ENCODE measurements at regions not wholly inside any gene's neighbourhood (a gene's known extent, or its start where the extent isn't known, plus 50 kb on each side); places are given as distances from the start of the nearest gene placed in this dataset.
"Not testable (repeated sequence)": the region's sequence is repeated elsewhere in the genome, so short reads cannot be mapped to it uniquely, and the experiment has no call there.

DNA sequence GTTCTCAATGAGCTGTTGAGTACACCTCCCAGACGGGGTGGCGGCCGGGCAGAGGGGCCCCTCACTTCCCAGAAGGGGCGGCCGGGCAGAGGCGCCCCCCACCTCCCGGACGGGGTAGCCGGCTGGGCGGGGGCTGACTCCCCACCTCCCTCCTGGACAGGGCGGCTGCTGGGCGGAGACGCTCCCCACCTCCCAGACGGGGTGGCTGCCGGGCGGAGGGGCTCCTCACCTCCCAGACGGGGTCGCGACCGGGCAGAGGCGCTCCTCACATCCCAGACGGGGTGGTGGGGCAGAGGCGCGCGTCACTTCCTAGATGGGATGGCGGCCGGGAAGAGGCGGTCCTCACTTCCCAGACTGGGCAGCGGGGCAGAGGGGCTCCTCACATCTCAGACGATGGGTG is 86.5 kb upstream of the STOX2 start:
- TF ChIP-seq ELK1 (IDR thresholded peaks at IDR 0.05; ENCODE audit: borderline replicate concordance, low read depth, low read length); FOS (IDR thresholded peaks at IDR 0.05; ENCODE audit: low read depth, low read length); RCOR1 (IDR thresholded peaks at IDR 0.05; ENCODE audit: insufficient replicate concordance, low read length); POLR2A (IDR thresholded peaks at IDR 0.05; ENCODE audit: low read depth, low read length); USF2 (IDR thresholded peaks at IDR 0.05; ENCODE audit: low read depth, low read length): not testable (repeated sequence)
- TF ChIP-seq, protein P1, sequence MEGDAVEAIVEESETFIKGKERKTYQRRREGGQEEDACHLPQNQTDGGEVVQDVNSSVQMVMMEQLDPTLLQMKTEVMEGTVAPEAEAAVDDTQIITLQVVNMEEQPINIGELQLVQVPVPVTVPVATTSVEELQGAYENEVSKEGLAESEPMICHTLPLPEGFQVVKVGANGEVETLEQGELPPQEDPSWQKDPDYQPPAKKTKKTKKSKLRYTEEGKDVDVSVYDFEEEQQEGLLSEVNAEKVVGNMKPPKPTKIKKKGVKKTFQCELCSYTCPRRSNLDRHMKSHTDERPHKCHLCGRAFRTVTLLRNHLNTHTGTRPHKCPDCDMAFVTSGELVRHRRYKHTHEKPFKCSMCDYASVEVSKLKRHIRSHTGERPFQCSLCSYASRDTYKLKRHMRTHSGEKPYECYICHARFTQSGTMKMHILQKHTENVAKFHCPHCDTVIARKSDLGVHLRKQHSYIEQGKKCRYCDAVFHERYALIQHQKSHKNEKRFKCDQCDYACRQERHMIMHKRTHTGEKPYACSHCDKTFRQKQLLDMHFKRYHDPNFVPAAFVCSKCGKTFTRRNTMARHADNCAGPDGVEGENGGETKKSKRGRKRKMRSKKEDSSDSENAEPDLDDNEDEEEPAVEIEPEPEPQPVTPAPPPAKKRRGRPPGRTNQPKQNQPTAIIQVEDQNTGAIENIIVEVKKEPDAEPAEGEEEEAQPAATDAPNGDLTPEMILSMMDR (conservative IDR thresholded peaks at IDR 0.05; ENCODE audit: low read depth, low read length): not testable (repeated sequence)
